ENCODE measurements at regions not wholly inside any gene's neighbourhood (a gene's known extent, or its start where the extent isn't known, plus 50 kb on each side); places are given as distances from the start of the nearest gene placed in this dataset.

DNA sequence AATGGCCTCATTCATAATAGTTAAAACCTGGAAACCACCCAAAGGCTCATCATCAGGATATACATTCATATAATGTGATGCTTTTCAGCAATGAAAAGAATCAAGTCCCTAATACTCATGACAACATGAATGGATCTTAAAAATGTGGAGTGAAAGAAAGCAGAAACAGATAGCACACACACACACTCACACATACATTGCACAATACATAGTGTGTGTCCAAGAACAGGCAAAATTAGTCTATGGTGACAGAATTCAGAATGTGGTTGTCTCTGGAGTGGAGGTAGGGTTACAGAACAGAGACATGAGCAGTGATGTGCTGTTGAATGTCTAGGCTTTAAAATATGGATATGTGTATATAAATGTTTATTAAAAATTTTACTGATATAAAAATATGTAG, 419.9 kb upstream of the PCDH15 start:
- H3K9ac ChIP-seq (ENCODE audit: low read length) = no peak overlapping the region
- no peak overlapping the region for H3K4me3 ChIP-seq (ENCODE audit: insufficient read depth in 1 of 2, low read depth in 1 of 2, low read length in 2 of 2)
- H2AK5ac ChIP-seq (ENCODE audit: low read length, severe bottlenecking) = no peak overlapping the region
- no peaks in the 10 kb centered on the region for H3K36me3 ChIP-seq (ENCODE audit: control insufficient read depth in 1 of 2, insufficient read depth in 2 of 2, low read depth in 1 of 2, low read length in 2 of 2)
- H3K27ac ChIP-seq (ENCODE audit: low read length, poor library complexity, severe bottlenecking) = no peak overlapping the region
- no peak overlapping the region for H2BK5ac ChIP-seq (ENCODE audit: low read depth, low read length, poor library complexity, severe bottlenecking)
- no peaks in the 10 kb centered on the region for H3K27me3 ChIP-seq (ENCODE audit: control insufficient read depth in 1 of 2, insufficient read depth in 1 of 2, low read length in 2 of 2)
- no peak overlapping the region for H2AFZ ChIP-seq (ENCODE audit: low read depth, low read length)
- no peaks in the 10 kb centered on the region for H3K9me3 ChIP-seq (ENCODE audit: control insufficient read depth, low read length)
- H3K4ac ChIP-seq (ENCODE audit: low read depth in 1 of 2, low read length in 2 of 2) = no peak overlapping the region
- DNase-seq = no peak
- H2BK120ac ChIP-seq (ENCODE audit: low read depth, low read length) = no peak overlapping the region
- H3K14ac ChIP-seq (ENCODE audit: low read length in 2 of 2) = no peak overlapping the region
- no peak overlapping the region for H4K8ac ChIP-seq (ENCODE audit: low read length)
- no peak overlapping the region for H3K18ac ChIP-seq (ENCODE audit: low read depth in 1 of 2, low read length in 2 of 2)
- no peak overlapping the region for H4K91ac ChIP-seq (ENCODE audit: low read length)
- H2BK15ac ChIP-seq (ENCODE audit: low read depth, poor library complexity, severe bottlenecking) = no peak overlapping the region
- no peak overlapping the region for H3K23ac ChIP-seq (ENCODE audit: low read length in 2 of 2)
- H2BK12ac ChIP-seq (ENCODE audit: low read length in 2 of 2) = no peak overlapping the region
- no peaks in the 10 kb centered on the region for H3K79me1 ChIP-seq (replicated peaks; ENCODE audit: low read length, poor library complexity, severe bottlenecking)
- H3K4me2 ChIP-seq (ENCODE audit: low read length, poor library complexity, severe bottlenecking) = no peak overlapping the region
- H3K4me1 ChIP-seq (ENCODE audit: control insufficient read depth, insufficient read depth, low read depth, low read length) = no peaks in the 10 kb centered on the region

DNA sequence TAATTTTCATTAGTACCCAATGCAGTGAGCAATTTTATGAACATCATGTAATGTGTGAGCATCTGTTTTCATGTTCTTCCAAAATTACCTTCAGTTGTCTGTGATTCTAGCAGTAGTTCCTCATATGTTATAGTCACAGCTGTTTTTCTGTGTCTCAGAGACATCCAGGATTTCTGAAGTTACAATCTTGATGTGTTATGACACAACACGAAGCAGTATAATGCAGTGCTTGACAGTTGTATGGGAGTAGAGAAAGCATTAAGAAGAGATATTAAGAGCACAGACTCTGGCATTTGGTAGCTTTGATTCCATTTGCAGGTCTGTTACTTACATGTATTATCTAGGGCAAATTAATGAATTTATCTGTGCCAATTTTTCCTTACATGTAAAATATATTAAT, 414.7 kb upstream of the PCDH15 start:
- Histone ChIP-seq H2AK5ac (ENCODE audit: low read length, severe bottlenecking) (no peak overlapping the region), H2BK12ac (ENCODE audit: low read length in 2 of 2) (no peak overlapping the region), H3K27ac (ENCODE audit: low read length, poor library complexity, severe bottlenecking) (no peak overlapping the region), H3K4ac (ENCODE audit: low read depth in 1 of 2, low read length in 2 of 2) (no peak overlapping the region), H3K36me3 (ENCODE audit: control insufficient read depth in 1 of 2, insufficient read depth in 2 of 2, low read depth in 1 of 2, low read length in 2 of 2) (no peaks in the 10 kb centered on the region), H3K9me3 (ENCODE audit: control insufficient read depth, low read length) (no peaks in the 10 kb centered on the region), H3K23ac (ENCODE audit: low read length in 2 of 2) (no peak overlapping the region), H2BK15ac (ENCODE audit: low read depth, poor library complexity, severe bottlenecking) (no peak overlapping the region), H2BK120ac (ENCODE audit: low read depth, low read length) (no peak overlapping the region), H3K18ac (ENCODE audit: low read depth in 1 of 2, low read length in 2 of 2) (no peak overlapping the region), H3K27me3 (ENCODE audit: control insufficient read depth in 1 of 2, insufficient read depth in 1 of 2, low read length in 2 of 2) (no peaks in the 10 kb centered on the region), H3K4me3 (ENCODE audit: insufficient read depth in 1 of 2, low read depth in 1 of 2, low read length in 2 of 2) (no peak overlapping the region), H4K91ac (ENCODE audit: low read length) (no peak overlapping the region), H2BK5ac (ENCODE audit: low read depth, low read length, poor library complexity, severe bottlenecking) (no peak overlapping the region), H3K14ac (ENCODE audit: low read length in 2 of 2) (no peak overlapping the region), H3K4me2 (ENCODE audit: low read length, poor library complexity, severe bottlenecking) (no peak overlapping the region), H2AFZ (ENCODE audit: low read depth, low read length) (no peak overlapping the region), H3K4me1 (ENCODE audit: control insufficient read depth, insufficient read depth, low read depth, low read length) (no peaks in the 10 kb centered on the region), H3K79me1 (replicated peaks; ENCODE audit: low read length, poor library complexity, severe bottlenecking) (no peaks in the 10 kb centered on the region), H3K9ac (ENCODE audit: low read length) (no peak overlapping the region), H4K8ac (ENCODE audit: low read length) (no peak overlapping the region)
- WGBS = 93% methylated on average over 1 of the region's 1 CpG
- DNase-seq = no peak

DNA sequence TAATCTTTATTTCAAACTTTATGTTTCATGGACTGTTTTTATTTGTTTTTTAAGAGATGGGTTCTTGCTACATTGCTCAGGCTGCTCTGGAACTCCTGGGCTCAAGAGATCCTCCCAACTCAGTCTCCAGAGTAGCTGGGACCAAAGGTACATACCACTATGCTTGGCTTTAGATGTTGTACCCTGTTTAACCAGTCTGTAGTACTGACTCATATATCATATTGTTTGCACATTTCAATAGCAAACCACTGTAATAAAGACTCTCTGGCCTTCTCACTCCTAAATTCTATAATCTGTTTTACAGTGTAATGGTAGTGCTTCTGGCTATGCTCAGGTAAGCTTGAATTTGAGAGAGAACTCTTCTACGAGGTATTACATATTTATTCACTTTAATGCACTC, 413.6 kb upstream of the PCDH15 start:
- Histone ChIP-seq H3K18ac (ENCODE audit: low read depth in 1 of 2, low read length in 2 of 2) (no peak overlapping the region), H3K9ac (ENCODE audit: low read length) (no peak overlapping the region), H2AK5ac (ENCODE audit: low read length, severe bottlenecking) (no peak overlapping the region), H3K4me3 (ENCODE audit: insufficient read depth in 1 of 2, low read depth in 1 of 2, low read length in 2 of 2) (no peak overlapping the region), H3K36me3 (ENCODE audit: control insufficient read depth in 1 of 2, insufficient read depth in 2 of 2, low read depth in 1 of 2, low read length in 2 of 2) (no peaks in the 10 kb centered on the region), H3K27ac (ENCODE audit: low read length, poor library complexity, severe bottlenecking) (no peak overlapping the region), H4K91ac (ENCODE audit: low read length) (no peak overlapping the region), H3K4ac (ENCODE audit: low read depth in 1 of 2, low read length in 2 of 2) (no peak overlapping the region), H3K4me1 (ENCODE audit: control insufficient read depth, insufficient read depth, low read depth, low read length) (no peaks in the 10 kb centered on the region), H2BK120ac (ENCODE audit: low read depth, low read length) (no peak overlapping the region), H3K23ac (ENCODE audit: low read length in 2 of 2) (no peak overlapping the region), H3K4me2 (ENCODE audit: low read length, poor library complexity, severe bottlenecking) (no peak overlapping the region), H2AFZ (ENCODE audit: low read depth, low read length) (no peak overlapping the region), H3K27me3 (ENCODE audit: control insufficient read depth in 1 of 2, insufficient read depth in 1 of 2, low read length in 2 of 2) (no peaks in the 10 kb centered on the region), H3K14ac (ENCODE audit: low read length in 2 of 2) (no peak overlapping the region), H2BK12ac (ENCODE audit: low read length in 2 of 2) (no peak overlapping the region), H2BK5ac (ENCODE audit: low read depth, low read length, poor library complexity, severe bottlenecking) (no peak overlapping the region), H4K8ac (ENCODE audit: low read length) (no peak overlapping the region), H3K79me1 (replicated peaks; ENCODE audit: low read length, poor library complexity, severe bottlenecking) (no peaks in the 10 kb centered on the region), H3K9me3 (ENCODE audit: control insufficient read depth, low read length) (no peaks in the 10 kb centered on the region), H2BK15ac (ENCODE audit: low read depth, poor library complexity, severe bottlenecking) (no peak overlapping the region)
- WGBS = no CpG with 5 or more reads among the region's 1 CpG
- no peak for DNase-seq

DNA sequence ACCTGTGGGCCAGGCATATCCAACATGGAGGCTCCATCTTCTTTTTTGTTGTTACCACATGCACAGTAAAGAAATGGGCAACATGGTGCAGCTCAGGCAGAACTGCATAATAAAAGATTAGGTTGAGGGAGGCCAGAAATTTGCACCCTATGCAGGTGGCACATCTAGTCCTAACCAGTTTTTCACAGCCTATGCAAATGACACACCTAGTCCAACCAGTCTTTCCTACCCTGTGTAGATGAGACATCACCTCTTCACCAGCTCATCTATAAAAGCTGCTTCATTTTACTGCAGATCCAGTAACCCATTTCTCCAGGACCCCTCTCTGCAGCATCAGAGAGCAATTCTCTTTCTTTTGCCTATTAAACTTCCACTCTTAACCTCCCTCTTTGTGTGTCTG, 411.0 kb upstream of the PCDH15 start:
- no peak overlapping the region for H3K18ac ChIP-seq (ENCODE audit: low read depth in 1 of 2, low read length in 2 of 2)
- H3K4me3 ChIP-seq (ENCODE audit: insufficient read depth in 1 of 2, low read depth in 1 of 2, low read length in 2 of 2) = no peak overlapping the region
- no peak overlapping the region for H3K14ac ChIP-seq (ENCODE audit: low read length in 2 of 2)
- H2AK5ac ChIP-seq (ENCODE audit: low read length, severe bottlenecking) = no peak overlapping the region
- no peak overlapping the region for H3K27ac ChIP-seq (ENCODE audit: low read length, poor library complexity, severe bottlenecking)
- H3K23ac ChIP-seq (ENCODE audit: low read length in 2 of 2) = no peak overlapping the region
- no peaks in the 10 kb centered on the region for H3K27me3 ChIP-seq (ENCODE audit: control insufficient read depth in 1 of 2, insufficient read depth in 1 of 2, low read length in 2 of 2)
- H2BK5ac ChIP-seq (ENCODE audit: low read depth, low read length, poor library complexity, severe bottlenecking) = no peak overlapping the region
- no peak overlapping the region for H3K4ac ChIP-seq (ENCODE audit: low read depth in 1 of 2, low read length in 2 of 2)
- no peak overlapping the region for H2BK120ac ChIP-seq (ENCODE audit: low read depth, low read length)
- no peaks in the 10 kb centered on the region for H3K36me3 ChIP-seq (ENCODE audit: control insufficient read depth in 1 of 2, insufficient read depth in 2 of 2, low read depth in 1 of 2, low read length in 2 of 2)
- H3K4me2 ChIP-seq (ENCODE audit: low read length, poor library complexity, severe bottlenecking) = no peak overlapping the region
- H3K9me3 ChIP-seq (ENCODE audit: control insufficient read depth, low read length) = no peaks in the 10 kb centered on the region
- no peaks in the 10 kb centered on the region for H3K4me1 ChIP-seq (ENCODE audit: control insufficient read depth, insufficient read depth, low read depth, low read length)
- H3K9ac ChIP-seq (ENCODE audit: low read length) = no peak overlapping the region
- H3K79me1 ChIP-seq (replicated peaks; ENCODE audit: low read length, poor library complexity, severe bottlenecking) = no peaks in the 10 kb centered on the region
- no peak overlapping the region for H4K8ac ChIP-seq (ENCODE audit: low read length)
- DNase-seq = no peak
- H2AFZ ChIP-seq (ENCODE audit: low read depth, low read length) = no peak overlapping the region
- no peak overlapping the region for H2BK12ac ChIP-seq (ENCODE audit: low read length in 2 of 2)
- no peak overlapping the region for H4K91ac ChIP-seq (ENCODE audit: low read length)
- no peak overlapping the region for H2BK15ac ChIP-seq (ENCODE audit: low read depth, poor library complexity, severe bottlenecking)
